Effector memory CD4-positive, alpha-beta T cell (primary cell): ENCODE measurements at regions not wholly inside any gene's neighbourhood (a gene's known extent, or its start where the extent isn't known, plus 50 kb on each side); places are given as distances from the start of the nearest gene placed in this dataset.
"Not testable (repeated sequence)": the region's sequence is repeated elsewhere in the genome, so short reads cannot be mapped to it uniquely, and the experiment has no call there.

Experiments
- DNase-seq, 3 donors: peaks; one replicate each; pipeline ENCODE4 v3.0.0-alpha.2; 2020
- H3K27ac ChIP-seq: 2 replicates; pipeline ENCODE4 v1.7.0; 2013; ENCODE audit warnings: mild to moderate bottlenecking, low read length, moderate library complexity; ENCODE audit not compliant: insufficient read depth, poor library complexity, severe bottlenecking
- H3K27me3 ChIP-seq: replicated peaks from 2 replicates; pipeline ENCODE4 v1.7.0; 2013; ENCODE audit warnings: mild to moderate bottlenecking, low read length; ENCODE audit not compliant: insufficient read depth, control insufficient read depth, poor library complexity, severe bottlenecking
- H3K36me3 ChIP-seq: 2 replicates; pipeline ENCODE4 v1.7.0; 2013; ENCODE audit warnings: mild to moderate bottlenecking, low read length, moderate library complexity; ENCODE audit not compliant: control insufficient read depth, insufficient read depth
- H3K4me1 ChIP-seq: 2 replicates; pipeline ENCODE4 v1.7.0; 2013; ENCODE audit warnings: low read length, mild to moderate bottlenecking; ENCODE audit not compliant: control insufficient read depth, insufficient read depth, poor library complexity, severe bottlenecking
- H3K4me3 ChIP-seq: 2 replicates; pipeline ENCODE4 v1.7.0; 2013; ENCODE audit warnings: low read length, low read depth, mild to moderate bottlenecking; ENCODE audit not compliant: insufficient read depth, poor library complexity, severe bottlenecking
- H3K9me3 ChIP-seq: 2 replicates; pipeline ENCODE4 v1.7.0; 2013; ENCODE audit warnings: mild to moderate bottlenecking, low read length, moderate library complexity; ENCODE audit not compliant: control insufficient read depth

DNA sequence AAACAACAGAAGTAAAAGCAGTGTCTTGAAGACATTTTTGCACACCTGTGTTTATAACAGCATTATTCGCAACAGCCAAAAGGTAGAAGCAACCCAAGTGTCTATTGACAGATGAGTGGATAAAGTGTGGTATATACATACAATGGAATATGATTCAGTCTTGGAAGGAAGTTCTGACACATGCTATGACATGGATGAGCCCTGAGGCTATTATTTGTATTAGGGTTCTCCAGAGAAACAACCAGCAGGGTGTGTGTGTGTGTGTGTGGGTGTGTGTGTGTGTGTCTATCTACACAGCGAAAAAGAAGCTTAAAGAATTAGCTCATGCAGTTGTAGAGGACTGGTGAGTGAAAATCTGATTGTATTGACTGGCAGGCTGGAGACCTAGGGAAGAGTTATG, 153.7 kb downstream of the KLRB1 start:
- not testable (repeated sequence) for H3K4me3 ChIP-seq, H3K27ac ChIP-seq, DNase-seq

GRCh38 chr12:9450127-9450567, 157.6 kb downstream of the KLRB1 start:
- not testable (repeated sequence) for H3K4me3 ChIP-seq, H3K27ac ChIP-seq, H3K36me3 ChIP-seq, H3K4me1 ChIP-seq, H3K27me3 ChIP-seq, DNase-seq, H3K9me3 ChIP-seq

More for the DNA sequence above, 153.7 kb downstream of the KLRB1 start:
- not testable (repeated sequence) for H3K9me3 ChIP-seq, H3K4me1 ChIP-seq, H3K36me3 ChIP-seq, H3K27me3 ChIP-seq

GRCh38 chr12:9449657-9450126, 158.0 kb downstream of the KLRB1 start:
- H3K4me3 ChIP-seq, H3K27me3 ChIP-seq, H3K4me1 ChIP-seq, H3K36me3 ChIP-seq, DNase-seq, H3K27ac ChIP-seq, H3K9me3 ChIP-seq: not testable (repeated sequence)

- no peak overlapping the region for H3K27ac ChIP-seq
- H3K4me3 ChIP-seq = no peak overlapping the region
- H3K27me3 ChIP-seq = no peaks in the 10 kb centered on the region
- H3K36me3 ChIP-seq = no peaks in the 10 kb centered on the region
- H3K4me1 ChIP-seq = no peaks in the 10 kb centered on the region
- H3K9me3 ChIP-seq = no peaks in the 10 kb centered on the region
- no peak for DNase-seq
Observed at GRCh38 chr12:9449181-9449580, 158.5 kb downstream of the KLRB1 start.

GRCh38 chr12:9448648-9449047, 159.1 kb downstream of the KLRB1 start:
- Histone ChIP-seq H3K27ac (peak overlapping the region; percentile 59), H3K4me3 (peak overlapping the region; percentile 73)
- H3K27me3 ChIP-seq, H3K36me3 ChIP-seq, DNase-seq, H3K4me1 ChIP-seq, H3K9me3 ChIP-seq: not testable (repeated sequence)

DNA sequence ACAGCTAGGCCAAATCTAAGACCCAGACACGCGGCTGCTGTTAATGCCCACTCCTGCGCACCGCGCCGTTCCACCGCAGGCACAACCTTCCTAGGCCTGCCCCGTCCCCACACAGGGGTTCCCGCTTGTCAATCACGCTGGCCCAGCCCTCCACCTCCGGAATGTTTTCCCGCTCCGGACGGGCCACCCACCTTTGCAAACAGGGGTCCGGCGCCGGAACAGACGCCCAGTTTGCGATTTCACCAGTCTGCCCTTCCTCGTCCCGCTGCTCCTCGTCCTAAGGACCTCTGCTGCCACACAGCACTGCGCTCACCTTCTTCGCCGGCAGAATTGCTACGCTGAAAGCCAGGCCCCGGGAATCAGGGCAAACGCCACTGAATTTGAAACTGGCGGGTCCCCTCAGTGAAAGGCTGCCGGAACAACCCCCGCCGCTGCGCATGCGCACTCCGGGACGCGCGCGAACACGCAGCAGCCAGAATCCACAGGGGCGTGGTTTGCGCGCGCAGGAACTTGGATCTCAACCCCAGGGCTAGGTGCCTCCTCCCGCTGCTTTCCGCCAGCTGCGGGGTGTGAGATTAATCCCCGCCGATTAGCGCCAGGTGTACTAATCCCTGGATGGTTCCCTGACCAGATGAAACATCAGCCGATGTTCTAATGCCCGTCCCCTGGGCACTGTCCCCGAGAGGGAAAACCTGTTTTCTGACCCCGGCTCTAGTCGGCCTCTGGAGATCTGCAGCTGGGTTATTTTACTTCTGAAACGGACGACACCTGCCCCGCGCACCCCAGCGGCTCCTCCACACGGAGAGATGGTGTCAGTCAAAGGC, 159.7 kb downstream of the KLRB1 start:
- Histone ChIP-seq H3K27ac (peak overlapping the region; percentile 59), H3K4me3 (peak overlapping the region; percentile 73)
- not testable (repeated sequence) for H3K9me3 ChIP-seq, H3K36me3 ChIP-seq, H3K27me3 ChIP-seq, H3K4me1 ChIP-seq
- DNase-seq = peak; percentile 87 to 90 (median 90)

DNA sequence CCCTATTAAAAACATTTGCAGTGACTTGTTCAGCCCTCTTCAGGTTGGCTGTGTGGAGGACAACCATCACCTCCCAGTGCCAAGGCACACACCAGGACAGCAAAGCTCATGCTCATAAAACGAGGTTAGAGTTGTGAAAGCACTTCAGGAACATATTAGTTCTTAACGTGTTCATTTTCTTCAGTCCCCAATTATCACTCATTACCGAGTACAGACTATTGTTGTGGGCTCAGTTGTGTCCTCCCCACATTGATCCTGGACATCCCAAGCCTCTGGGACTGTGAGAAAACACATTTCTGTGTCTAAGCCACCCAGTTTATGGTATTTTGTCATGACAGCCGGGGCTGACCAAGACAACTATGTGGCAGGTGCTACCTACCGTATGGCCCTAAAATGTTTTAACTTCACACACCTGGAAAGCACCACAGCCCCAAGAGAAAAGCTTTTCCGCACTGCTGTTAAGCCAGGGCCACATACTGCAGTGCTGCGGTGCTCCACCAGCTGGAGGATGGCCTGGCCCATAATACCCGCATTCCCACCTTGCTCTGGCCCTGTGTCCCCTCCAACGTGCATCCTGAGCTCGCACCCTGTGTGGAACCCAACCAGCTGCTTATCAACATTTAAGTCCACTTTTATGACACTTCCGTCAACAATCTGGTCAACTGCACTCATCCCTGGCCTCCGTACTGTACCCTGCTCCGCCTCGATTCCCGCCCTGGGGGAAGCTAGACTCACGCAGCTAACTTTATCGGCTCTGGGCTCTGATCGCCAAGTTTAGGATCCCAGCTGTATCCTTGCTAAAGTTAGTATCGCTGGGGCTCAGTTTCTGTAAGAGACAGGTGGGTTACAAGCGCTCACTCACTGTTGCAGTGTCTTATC, 160.6 kb downstream of the KLRB1 start:
- DNase-seq, H3K27me3 ChIP-seq, H3K36me3 ChIP-seq, H3K9me3 ChIP-seq, H3K27ac ChIP-seq, H3K4me1 ChIP-seq: not testable (repeated sequence)
- H3K4me3 ChIP-seq = peak overlapping the region; percentile 73

DNA sequence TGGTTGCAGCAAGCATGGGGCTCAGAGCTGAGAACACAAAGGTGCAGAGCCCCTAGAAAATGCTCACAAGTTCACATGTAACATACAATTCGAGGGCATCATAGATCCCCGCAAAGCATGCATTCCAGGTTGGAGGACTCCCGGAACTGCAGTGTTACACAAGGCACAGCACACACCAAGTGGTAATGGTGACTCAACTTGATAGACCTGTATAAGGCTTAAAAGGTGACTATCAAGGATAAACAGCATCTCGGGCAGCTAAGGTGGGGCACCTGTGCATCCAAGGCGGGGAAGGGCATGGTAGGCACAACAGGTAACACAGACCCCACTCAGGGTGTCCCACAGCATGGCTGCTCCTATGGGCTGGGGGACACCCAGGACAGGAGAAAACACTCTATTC, 167.3 kb downstream of the KLRB1 start:
- not testable (repeated sequence) for H3K27me3 ChIP-seq

DNA sequence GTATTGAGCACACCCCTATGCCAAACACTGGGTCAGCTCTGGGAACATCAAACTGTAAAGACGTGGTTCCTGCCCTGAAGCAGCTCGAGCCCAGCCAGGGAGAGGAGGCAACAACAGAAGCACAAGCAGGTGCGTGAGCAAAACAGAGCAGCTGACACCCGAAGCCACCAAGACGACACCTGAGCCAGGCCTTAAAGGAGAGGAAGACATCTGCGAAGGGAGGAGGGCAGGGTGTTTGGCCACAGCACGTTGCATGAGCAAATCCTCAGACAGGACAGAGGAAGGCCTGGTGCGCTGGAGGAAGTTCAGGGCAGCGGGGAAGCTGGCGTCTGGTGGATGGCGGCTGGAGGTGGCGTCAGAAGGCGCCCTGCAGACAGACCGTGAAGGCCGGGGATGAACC, 172.0 kb downstream of the KLRB1 start:
- H3K9me3 ChIP-seq, H3K36me3 ChIP-seq, DNase-seq, H3K27me3 ChIP-seq, H3K4me3 ChIP-seq, H3K4me1 ChIP-seq, H3K27ac ChIP-seq: not testable (repeated sequence)

More for the DNA sequence above, 167.3 kb downstream of the KLRB1 start:
- H3K27ac ChIP-seq, H3K4me3 ChIP-seq, DNase-seq, H3K36me3 ChIP-seq, H3K9me3 ChIP-seq, H3K4me1 ChIP-seq: not testable (repeated sequence)

DNA sequence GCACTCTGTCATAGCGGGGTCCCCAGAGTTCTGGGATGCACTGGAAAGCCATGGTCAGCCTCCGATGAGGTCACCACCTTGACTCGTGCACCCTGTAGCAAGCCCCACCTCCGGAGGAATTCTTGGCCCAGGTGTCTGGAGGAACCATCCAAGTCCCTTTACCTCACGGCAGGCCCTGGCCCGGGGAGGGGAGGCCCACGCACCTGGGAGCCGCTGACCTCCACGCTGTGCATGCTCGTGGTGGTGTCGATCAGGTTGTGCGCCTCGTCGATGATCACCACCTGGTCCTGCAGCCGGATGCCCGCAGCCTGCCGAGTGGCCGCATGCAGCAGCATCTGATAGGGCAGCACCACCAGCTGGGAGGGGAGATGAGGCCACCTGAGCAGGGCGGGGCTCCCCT, 177.3 kb downstream of the KLRB1 start:
- not testable (repeated sequence) for H3K27me3 ChIP-seq, H3K4me3 ChIP-seq, H3K4me1 ChIP-seq, H3K27ac ChIP-seq, DNase-seq, H3K36me3 ChIP-seq, H3K9me3 ChIP-seq
